ENCODE measurements at regions not wholly inside any gene's neighbourhood (a gene's known extent, or its start where the extent isn't known, plus 50 kb on each side); places are given as distances from the start of the nearest gene placed in this dataset.

GRCh38 chr13:82658811-82659210 lies 1223.5 kb downstream of the SLITRK1 start:
- TF ChIP-seq CTCF (conservative IDR thresholded peaks at IDR 0.05; ENCODE audit: low read depth, low read length) (no peak), EZH2 (IDR thresholded peaks at IDR 0.05; ENCODE audit: low read length, unreplicated experiment) (no peak), EZH2phosphoT487 (IDR thresholded peaks at IDR 0.05; ENCODE audit: borderline replicate concordance, low read length) (no peak)
- no TSS peak for BruUV-seq (replicated peaks)
- ATAC-seq (no peak), DNase-seq (no peak)
- Histone ChIP-seq H3K27me3 (ENCODE audit: low read length) (no peaks in the 10 kb centered on the region), H3K9me3 (ENCODE audit: low read length) (no peaks in the 10 kb centered on the region), H3K4me2 (ENCODE audit: low read length) (no peak overlapping the region), H3K9ac (ENCODE audit: low read length) (no peak overlapping the region), H4K20me1 (ENCODE audit: low read length) (no peaks in the 10 kb centered on the region), H3K79me2 (ENCODE audit: low read length) (no peaks in the 10 kb centered on the region), H3K27ac (ENCODE audit: low read length) (no peak overlapping the region), H3F3A (ENCODE audit: low read length, unreplicated experiment) (no peaks in the 10 kb centered on the region), H3K36me3 (ENCODE audit: low read depth, low read length) (no peaks in the 10 kb centered on the region), H3K9me2 (replicated peaks; ENCODE audit: low read length) (no peaks in the 10 kb centered on the region), H2AFZ (ENCODE audit: low read length) (no peak overlapping the region), H3K4me1 (ENCODE audit: insufficient read depth, low read length) (no peaks in the 10 kb centered on the region), H3K4me3 (ENCODE audit: low read length) (no peak overlapping the region)
- intact Hi-C loops (cut with micrococcal nuclease): no loop called here
- ChIA-PET POLR2A (ENCODE audit: unreplicated experiment) (no interaction called here), CTCF (no interaction called here)

- no peaks in the 10 kb centered on the region for H3K4me1 ChIP-seq (ENCODE audit: insufficient read depth, low read length)
- H3F3A ChIP-seq (ENCODE audit: low read length, unreplicated experiment): no peaks in the 10 kb centered on the region
- no peak overlapping the region for H3K4me2 ChIP-seq (ENCODE audit: low read length)
- no peak overlapping the region for H2AFZ ChIP-seq (ENCODE audit: low read length)
- H3K27me3 ChIP-seq (ENCODE audit: low read length): no peaks in the 10 kb centered on the region
- no peak overlapping the region for H3K27ac ChIP-seq (ENCODE audit: low read length)
- H3K9me3 ChIP-seq (ENCODE audit: low read length): no peaks in the 10 kb centered on the region
- BruUV-seq (replicated peaks): no TSS peak
- no peaks in the 10 kb centered on the region for H3K9me2 ChIP-seq (replicated peaks; ENCODE audit: low read length)
- no peaks in the 10 kb centered on the region for H4K20me1 ChIP-seq (ENCODE audit: low read length)
- no peaks in the 10 kb centered on the region for H3K79me2 ChIP-seq (ENCODE audit: low read length)
- no peaks in the 10 kb centered on the region for H3K36me3 ChIP-seq (ENCODE audit: low read depth, low read length)
- H3K9ac ChIP-seq (ENCODE audit: low read length): no peak overlapping the region
- TF ChIP-seq EZH2 (IDR thresholded peaks at IDR 0.05; ENCODE audit: low read length, unreplicated experiment) (no peak), CTCF (conservative IDR thresholded peaks at IDR 0.05; ENCODE audit: low read depth, low read length) (no peak), EZH2phosphoT487 (IDR thresholded peaks at IDR 0.05; ENCODE audit: borderline replicate concordance, low read length) (no peak)
- ChIA-PET POLR2A (ENCODE audit: unreplicated experiment) (no interaction called here), CTCF (no interaction called here)
- H3K4me3 ChIP-seq (ENCODE audit: low read length): no peak overlapping the region
- no peak for DNase-seq
- ATAC-seq: no peak
- intact Hi-C loops (cut with micrococcal nuclease): no loop called here
These were observed 1224.8 kb downstream of the SLITRK1 start for GRCh38 chr13:82657471-82657870.

- no peak for TF ChIP-seq CTCF (conservative IDR thresholded peaks at IDR 0.05; ENCODE audit: low read depth, low read length)
- no peak for TF ChIP-seq EZH2phosphoT487 (IDR thresholded peaks at IDR 0.05; ENCODE audit: borderline replicate concordance, low read length)
- no peak for TF ChIP-seq EZH2 (IDR thresholded peaks at IDR 0.05; ENCODE audit: low read length, unreplicated experiment)
- H3K4me1 ChIP-seq (ENCODE audit: insufficient read depth, low read length): no peaks in the 10 kb centered on the region
- H2AFZ ChIP-seq (ENCODE audit: low read length): no peak overlapping the region
- H3K9me3 ChIP-seq (ENCODE audit: low read length): no peaks in the 10 kb centered on the region
- DNase-seq (no peak), ATAC-seq (no peak)
- no TSS peak for BruUV-seq (replicated peaks)
- no peaks in the 10 kb centered on the region for H3K36me3 ChIP-seq (ENCODE audit: low read depth, low read length)
- H3K4me3 ChIP-seq (ENCODE audit: low read length): no peak overlapping the region
- no peaks in the 10 kb centered on the region for H3K27me3 ChIP-seq (ENCODE audit: low read length)
- H3K79me2 ChIP-seq (ENCODE audit: low read length): no peaks in the 10 kb centered on the region
- no peak overlapping the region for H3K4me2 ChIP-seq (ENCODE audit: low read length)
- no peak overlapping the region for H3K27ac ChIP-seq (ENCODE audit: low read length)
- no peaks in the 10 kb centered on the region for H4K20me1 ChIP-seq (ENCODE audit: low read length)
- H3K9me2 ChIP-seq (replicated peaks; ENCODE audit: low read length): no peaks in the 10 kb centered on the region
- intact Hi-C loops (cut with micrococcal nuclease): no loop called here
- H3K9ac ChIP-seq (ENCODE audit: low read length): no peak overlapping the region
- H3F3A ChIP-seq (ENCODE audit: low read length, unreplicated experiment): no peaks in the 10 kb centered on the region
- ChIA-PET POLR2A (ENCODE audit: unreplicated experiment) (no interaction called here), CTCF (no interaction called here)
These were observed 1227.1 kb downstream of the SLITRK1 start for GRCh38 chr13:82654861-82655855.
